HG03139 (cell line): ENCODE measurements at regions not wholly inside any gene's neighbourhood (a gene's known extent, or its start where the extent isn't known, plus 50 kb on each side); places are given as distances from the start of the nearest gene placed in this dataset.

Experiments used
- ATAC-seq: cut with Tn5 transposase; IDR thresholded peaks from one replicate; pipeline ENCODE4 v1.9.1; 2021; ENCODE audit not compliant: unreplicated experiment

DNA sequence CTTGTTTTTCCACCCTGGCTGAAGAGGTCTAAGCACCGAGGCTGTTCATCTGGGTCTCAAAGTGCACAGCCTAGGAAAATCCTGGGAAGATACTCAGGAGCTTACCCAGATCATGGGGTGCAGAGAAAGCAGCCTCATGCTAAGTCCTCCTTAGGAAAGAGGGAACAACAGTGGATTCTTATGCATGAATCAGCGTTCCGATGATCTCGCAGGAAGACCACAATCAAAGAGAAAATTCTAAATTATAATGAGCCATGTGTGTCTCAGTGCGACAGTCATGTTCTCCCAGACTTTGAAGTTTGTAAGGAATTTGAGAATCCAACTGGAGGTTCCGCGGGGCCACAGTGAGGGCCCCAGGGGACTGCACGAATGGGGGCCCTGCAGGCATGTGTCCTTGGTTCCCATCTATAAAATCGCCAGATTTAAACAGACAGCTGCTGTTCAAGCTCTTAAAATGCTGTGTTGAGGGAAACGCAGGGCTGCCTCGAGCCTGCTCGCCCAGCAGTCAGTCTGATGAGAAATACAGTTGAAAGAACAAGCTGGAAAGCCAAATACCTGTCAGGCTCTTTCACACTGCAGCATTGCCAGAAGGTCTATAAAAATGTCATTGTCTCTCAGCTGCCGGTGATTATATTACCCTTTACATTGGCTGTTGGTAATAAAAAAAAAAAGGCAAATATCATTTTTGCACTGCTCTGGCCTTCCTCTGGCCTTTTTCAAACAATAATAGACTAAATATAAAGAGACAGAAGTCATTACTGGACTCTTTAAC lies 152.1 kb downstream of the PMP22 start:
- no peak for ATAC-seq

DNA sequence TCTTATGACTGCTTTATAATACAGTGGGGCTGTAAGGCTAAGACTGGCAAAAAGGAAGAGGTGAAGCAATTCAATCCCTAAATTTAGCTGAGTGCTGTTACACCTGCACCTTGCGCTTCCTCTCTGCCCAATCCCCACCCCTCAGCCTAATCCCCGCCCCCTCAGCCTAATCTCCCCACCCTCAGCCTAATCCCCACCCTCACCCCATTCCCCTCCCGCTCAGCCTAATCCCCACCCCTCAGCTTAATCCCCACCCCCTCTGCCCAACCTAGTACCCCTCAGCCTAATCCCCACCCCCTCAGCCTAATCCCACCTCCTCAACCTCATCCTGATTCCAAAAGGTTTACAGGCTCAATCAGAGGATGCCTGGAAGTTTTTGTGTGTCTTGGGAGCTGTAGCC lies 155.5 kb downstream of the PMP22 start:
- no peak for ATAC-seq

DNA sequence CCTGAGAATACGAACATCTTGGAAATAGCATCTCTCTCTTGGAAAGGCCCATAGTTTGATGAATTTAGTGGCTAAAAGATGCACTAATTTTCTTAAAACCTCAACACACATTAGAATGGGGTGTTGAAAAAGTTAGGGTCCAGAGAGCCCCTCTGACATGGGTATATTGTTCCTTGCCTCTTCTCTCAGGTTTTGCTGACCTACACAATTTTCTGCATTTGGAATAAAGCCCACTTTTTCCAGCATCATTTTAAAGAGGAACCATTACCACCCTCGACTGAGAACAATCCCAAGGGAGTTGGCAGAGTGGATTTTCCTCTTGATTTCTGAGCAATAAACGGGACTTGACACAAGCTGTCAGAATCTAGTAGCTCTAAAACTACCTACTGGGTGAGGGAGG lies 156.1 kb downstream of the PMP22 start:
- ATAC-seq = no peak

DNA sequence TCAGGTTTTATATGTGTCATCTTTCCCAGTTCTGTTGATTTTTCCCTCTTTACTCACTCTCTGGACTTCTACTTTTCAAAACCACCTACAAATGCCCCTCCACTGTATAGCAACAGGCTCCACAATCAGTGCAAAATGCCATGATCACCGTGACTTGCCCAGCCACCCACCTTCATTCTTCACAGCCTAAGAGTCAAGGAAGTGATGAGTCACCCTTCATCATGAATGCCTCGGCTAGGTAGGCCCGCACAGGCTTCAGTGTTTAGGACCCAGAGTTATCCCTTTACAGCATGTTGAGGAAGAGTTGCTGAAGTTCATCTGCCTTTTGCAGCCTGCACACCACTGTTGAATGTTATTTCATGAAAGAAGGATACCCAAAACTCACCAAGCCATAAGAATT lies 158.6 kb downstream of the PMP22 start:
- ATAC-seq = no peak

DNA sequence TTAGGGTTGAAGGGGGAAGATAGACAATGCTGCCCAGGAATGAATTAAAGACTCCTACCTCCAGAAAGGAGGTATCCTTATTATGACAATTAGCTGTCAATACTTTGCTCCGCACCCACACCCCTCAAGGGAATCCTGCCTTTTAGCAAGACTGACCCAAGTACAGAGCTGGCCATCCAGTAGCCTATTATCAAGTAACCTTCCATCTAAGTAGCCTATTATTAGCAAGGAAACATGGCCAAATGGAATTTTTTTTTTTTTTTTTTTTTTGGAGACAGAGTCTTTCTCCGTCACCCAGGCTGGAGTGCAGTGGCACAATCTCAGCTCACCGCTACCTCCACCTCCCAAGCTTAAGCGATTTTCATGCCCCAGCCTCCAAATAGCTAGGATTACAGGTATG lies 161.3 kb downstream of the PMP22 start:
- no peak for ATAC-seq

DNA sequence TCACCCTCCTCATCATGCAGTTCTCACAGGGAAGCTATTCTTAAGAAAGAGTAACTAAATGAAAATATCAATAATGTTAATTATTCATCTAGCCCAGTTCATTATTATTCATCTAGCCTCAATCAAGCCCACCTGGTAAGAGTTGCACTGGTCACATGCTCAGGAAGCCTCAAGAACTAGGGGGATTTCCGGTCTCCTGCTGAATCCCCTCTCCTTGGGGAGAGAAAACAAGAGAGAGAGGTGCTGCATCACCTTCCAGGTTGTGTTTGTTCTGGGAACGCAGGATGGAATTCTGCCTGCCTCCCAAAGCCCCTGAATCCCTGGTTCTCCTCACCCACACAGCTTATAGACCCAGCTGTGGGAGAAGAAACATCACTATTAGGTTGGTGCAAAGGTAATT lies 164.0 kb downstream of the PMP22 start:
- no peak for ATAC-seq

DNA sequence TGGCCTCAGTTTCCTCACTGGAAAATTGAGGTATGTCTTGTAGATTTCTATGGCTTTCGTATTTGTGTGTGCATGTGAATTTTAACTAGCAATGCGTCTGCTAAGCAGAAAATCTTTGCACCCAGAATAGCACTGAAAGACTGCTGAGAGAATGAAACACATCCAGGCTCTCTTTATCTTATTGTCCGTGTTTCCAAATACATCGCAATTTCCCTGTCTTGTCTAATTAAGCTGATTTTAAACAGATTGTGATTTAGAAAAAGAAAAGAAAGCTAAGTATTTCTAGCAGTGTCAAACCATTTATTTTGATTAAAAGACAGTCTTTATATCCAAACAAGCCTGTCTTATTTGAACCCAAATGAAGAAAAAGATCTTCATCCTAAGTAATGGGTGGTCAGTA lies 168.6 kb downstream of the PMP22 start:
- no peak for ATAC-seq

DNA sequence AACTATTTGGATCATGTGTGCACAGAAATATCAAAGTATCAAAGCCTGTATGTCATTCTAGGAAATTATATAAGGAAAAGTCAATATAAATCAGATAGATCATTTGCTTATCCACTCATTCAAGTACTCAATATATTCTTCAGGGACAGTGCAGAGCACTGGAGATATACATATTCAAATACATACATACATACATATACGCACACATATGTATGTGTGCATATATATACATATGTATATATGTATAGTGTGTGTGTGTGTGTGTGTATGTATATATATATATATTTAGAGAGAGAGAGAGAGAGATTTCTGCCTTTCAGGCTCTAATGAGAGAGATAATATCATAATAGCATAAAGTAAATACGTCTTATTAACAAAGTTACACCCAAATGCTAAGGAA lies 169.2 kb downstream of the PMP22 start:
- no peak for ATAC-seq

DNA sequence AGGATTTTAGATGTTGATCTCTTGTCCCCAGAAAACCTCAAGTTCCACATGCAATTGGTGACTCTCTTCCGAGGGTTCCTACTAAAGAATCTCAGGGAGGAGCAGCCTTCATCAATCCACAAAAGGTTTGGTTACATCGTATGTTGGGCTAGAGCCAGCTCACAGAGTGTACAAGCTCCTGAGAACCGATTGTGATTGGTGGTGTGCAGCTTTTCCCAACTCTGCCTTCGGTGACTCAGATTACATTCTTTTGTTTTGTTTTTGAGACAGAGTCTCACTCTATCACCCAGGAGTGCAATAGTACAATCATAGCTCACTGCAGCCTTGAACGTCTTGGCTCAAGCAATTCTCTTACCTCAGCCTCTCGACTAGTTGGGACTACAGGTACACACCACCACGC lies 172.4 kb downstream of the PMP22 start:
- ATAC-seq = no peak

DNA sequence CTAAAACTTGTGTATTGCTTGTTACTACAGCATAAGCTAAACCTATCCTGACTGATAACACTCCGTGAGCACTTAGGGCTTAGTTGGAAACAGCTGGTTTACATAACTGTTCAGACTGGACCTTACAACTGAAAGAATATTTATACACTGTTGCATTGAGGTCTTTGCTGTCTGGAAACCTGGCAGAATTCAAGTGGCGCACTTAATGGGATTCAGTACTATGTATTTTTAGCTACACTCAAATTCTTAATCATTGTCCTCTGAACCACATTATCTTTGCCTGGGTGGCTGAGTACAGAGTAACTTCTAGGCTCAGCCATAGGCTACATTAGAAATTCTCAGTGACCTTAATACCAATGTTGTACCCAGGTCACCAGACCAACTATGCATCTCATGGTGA lies 172.9 kb downstream of the PMP22 start:
- ATAC-seq = no peak

DNA sequence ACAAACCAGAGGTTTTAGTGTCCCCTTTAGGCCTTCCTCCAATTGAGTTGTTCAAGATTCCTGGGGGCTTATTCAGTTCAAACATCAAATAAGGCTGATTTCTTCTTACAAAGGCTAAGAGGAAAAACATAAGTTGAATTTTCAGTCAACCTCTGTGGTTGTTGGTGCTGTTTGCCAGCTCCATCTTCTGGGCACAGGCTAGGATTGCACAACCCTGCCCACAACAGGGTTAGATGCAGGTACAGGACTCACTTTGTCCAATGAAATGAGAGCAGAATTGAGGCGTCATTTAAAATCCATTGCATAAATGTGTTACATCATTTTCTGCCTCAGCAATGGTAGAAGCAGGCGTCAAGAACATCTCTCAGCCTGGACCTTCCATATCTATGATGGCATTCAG lies 173.3 kb downstream of the PMP22 start:
- ATAC-seq = no peak

DNA sequence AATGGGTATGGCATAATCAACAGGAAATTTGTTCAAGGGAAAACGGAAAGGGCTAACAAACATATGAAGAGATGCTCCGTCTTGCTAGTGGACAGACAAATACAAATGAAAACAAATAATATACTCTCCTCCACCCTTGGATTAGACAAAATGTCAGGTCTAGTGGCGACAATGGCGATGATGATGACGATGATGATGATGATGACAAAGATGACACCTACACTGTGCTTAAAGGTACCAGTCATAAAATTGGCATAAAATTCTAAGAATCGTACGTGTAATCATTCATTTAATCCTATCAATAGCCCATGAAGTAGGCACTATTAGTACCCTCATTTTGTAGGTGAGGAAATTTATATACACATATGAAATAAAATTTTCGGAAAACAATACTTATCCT lies 174.6 kb downstream of the PMP22 start:
- ATAC-seq = no peak

DNA sequence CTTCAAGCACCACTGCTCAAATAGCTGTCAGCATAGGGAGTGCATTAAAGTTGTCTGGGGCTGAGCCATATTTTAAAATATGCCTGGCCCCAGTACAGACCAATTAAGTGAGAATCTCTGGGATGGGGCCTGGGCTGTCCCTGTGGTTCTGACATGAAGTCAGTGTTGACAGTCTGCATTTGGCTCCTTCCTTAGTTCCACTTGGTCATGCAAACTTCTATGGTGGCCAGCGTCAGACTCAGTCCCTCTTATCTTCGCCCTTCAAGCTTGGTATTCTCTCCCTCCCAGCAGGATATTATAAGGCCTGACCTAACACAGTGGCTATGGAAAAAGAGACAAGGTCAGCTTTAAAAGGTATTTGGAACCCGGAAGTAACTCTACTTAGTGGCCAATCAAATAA lies 177.2 kb downstream of the PMP22 start:
- no peak for ATAC-seq

DNA sequence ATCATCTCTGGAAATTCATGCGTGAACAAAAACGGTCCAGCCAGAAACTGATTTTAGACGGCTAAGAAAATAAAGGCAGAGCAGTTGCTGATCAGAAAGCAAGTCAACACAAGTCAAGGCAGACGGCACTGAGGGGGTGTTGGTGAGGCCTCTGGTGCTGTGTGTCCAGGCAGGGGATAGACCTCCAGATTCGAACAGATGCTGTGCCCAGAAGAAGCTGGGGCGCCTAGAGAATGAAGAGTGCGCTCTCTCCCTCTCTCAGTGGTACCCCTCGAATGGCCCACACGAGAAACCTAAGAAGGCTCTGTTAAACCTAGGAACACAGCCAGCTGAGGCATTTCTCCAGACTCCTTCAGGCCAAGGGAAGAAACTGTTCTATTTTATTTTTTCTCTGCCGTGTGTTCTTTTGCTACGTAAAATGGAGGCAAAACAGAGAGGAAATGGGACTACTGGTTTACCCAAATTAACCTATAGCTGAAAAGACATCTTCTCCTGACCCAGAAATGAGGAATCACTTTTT lies 178.3 kb downstream of the PMP22 start:
- no peak for ATAC-seq

DNA sequence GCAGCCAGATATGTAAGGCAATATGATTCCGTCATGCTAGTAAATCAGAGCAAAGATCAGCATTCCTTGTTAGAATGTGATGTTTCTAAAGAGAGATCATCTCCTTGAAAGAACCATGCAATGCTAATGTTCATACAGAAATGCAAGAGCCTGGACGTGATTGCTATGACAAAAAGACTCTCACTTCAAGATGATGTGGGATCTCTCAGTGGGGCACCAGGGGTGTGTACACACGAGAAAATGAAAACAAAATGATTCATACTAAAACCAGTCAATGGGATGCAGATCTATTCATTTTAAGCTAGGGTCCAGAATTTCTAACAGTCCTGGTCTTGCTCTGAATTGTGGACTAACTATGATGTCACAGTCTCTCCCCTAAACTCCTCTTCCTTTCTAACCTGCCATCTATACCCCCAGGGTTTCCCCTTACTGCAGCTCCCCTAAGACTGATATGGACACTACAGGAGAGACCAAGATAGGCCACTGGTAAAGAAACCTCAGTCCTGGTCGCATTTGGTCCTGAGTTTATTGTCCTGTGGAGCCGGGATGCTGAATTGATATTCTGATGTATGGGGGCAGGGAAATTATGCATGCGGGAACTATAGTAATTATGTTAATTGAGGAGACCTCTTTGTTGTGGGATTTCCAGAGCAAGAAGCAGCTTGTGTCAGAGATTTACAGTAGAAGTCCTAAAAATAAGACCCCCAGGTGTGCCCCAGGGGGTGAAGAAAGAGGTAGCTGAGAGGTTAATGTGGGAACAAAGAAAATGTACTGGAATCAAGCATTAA lies 179.0 kb downstream of the PMP22 start:
- ATAC-seq = no peak

DNA sequence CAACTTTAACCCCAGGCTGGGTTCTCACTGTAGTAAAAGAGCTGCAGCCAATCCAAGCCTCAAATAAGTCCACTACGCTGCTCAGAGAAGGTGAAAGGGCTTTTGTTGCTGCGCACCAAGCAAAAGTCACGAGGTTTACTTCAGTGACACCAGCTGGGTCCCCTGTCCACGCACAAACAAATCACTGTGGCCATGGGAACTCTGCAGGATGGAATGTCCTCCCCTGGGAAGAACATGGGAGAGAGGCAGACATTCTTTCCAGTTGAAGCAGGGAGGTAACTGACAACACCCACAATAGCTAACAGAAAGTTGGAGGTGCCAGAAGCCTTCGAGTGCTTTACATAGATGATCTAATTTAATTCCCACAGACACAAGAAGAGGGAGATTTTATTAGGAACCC lies 181.9 kb downstream of the PMP22 start:
- ATAC-seq = no peak

DNA sequence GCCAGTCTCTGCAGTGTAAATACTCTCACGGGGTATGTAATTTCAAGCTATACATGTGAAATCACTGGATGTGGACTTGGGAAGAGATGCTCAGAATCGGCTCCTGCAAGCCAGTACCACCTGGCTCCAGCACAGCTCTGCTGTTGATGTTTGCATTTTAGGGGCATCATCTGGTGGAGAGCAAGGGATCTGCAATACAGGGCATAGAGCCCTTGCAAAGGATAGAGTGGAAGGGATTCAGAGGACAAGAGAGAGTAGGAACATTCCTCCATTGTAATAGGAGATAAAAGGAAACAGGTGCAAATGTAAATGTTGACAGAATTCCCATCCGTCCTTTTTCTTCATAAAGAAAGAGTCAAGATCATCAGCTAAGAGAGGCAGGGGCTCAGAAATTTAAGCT lies 184.1 kb downstream of the PMP22 start:
- ATAC-seq = no peak

DNA sequence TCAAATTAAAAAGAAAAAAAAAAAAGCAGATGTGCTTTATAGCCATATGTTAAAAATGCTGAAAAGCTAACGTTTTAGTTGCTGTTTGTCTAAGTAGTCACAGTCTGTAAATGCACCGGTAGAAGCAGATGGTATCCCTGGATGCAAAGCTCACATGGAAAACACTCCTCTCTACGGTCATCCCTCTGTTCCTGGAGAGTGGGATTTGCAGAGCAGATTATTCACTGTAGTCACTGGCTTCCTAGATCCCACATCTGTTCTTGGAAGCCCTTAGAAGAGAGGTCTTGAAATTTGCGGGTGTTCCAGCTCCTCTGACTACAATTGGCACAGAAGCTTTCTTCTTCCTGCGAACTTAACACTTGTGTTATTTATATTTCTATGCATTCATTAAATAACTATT lies 186.6 kb downstream of the PMP22 start:
- ATAC-seq = no peak

DNA sequence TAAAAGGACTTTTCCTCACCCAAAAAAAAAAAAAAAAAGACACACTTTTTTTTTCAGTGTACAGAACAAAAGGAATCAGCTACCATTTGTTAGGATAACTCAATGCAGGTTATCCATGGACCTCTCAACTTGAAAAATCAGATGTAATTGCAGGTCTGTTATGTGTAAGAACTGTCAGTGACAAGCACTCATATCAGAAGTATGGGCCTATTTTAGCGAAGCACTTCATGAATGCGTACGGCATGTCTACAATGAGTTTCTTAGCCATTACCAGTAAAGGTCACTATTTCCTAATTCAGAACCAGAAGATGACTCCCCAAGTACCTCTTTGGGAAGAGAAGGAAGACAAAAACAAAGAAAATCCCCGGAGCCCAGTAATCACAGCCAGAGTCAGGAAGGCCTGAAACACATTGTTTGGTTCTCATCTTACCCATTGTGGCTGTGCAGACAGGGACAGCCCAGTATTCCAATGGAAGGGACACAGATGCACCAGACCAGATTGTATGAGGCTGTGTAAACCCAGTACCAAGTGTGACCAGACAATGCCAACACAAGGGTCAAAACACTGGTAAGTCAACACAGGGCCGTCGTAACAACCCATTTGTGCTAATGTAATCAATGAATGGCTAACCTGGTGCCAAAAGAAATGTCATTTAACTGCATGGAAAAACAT lies 188.0 kb downstream of the PMP22 start:
- ATAC-seq = no peak

DNA sequence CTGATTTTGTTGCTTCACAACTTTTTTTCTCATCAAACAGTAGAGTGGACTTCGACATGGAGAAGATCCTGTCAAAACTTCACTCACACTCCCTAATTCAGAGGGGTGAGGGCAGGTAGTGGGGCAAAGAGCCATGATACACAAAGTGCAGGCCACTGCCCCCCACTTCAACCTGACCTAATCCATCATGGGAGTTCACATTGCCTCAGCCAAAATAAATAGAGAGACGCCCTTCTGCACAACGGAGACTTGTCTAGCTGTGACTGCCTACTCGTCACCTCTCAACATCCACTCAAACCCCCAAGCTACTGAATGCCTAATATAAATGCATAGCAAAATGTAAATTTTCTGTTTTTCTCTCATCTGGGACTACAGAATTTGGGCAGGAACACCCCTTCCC lies 213.2 kb downstream of the PMP22 start:
- no peak for ATAC-seq

DNA sequence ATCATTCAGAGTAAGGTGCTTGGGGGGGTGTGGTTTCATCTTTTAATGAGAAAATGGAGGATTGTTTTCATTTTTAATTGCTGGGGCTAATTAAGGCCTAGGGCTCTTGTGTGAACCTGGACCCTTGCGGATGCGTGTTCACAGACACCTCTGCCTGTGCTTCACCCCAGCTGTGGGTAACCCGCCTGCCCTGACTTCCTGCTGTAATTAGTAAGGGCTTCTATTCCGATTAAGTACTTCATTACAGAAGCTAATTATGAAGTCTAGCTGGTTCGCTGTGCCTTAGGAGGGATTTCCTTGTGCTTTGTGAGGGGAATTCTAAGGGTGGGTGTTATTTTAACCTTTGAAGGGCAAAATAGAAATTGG lies 215.3 kb downstream of the PMP22 start:
- no peak for ATAC-seq
